ENCODE measurements at regions not wholly inside any gene's neighbourhood (a gene's known extent, or its start where the extent isn't known, plus 50 kb on each side); places are given as distances from the start of the nearest gene placed in this dataset.
"Not testable (repeated sequence)": the region's sequence is repeated elsewhere in the genome, so short reads cannot be mapped to it uniquely, and the experiment has no call there.

GRCh38 chr16:26911436-26911835 lies 155.3 kb upstream of the C16orf82 start:
- no peak for DNase-seq

- no peak for DNase-seq
Measured at GRCh38 chr16:26913851-26914250, 152.9 kb upstream of the C16orf82 start.

DNA sequence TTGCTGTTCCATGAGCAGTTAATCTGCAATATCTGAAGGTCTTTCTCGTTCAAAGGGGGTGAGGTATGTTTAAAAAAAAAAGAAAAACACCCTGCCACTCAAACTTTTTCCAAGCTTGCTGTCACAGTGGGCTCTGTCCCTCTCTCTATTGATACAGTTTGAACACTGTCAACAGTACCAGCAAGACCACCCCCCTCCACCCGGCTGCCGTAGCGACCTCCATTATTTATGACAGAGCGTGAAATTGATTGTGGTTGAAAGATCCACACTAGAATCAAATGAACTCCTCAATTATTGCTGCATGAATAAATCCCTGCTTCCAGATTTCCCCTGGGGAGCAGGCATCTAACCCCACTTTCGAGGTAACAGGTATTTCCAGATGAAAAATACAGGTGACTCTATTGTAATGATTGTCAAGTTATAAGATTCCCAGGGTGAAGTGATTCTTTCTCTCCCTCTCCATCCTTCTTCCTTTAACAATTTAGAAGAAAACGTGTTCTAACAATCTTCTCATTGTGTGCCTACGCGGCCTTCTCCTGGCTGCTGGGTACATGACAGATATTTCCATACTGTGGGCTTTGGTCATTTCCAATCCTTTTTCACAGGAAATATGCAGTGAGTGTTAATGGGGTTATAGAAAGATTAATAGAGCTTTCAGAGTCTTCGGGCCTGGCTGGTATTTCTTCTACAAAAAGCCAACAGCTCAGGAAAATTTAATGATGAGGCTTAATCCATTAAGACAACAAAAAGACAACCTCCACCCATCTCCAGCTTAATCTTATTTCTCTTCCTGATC lies 135.7 kb upstream of the C16orf82 start:
- DNase-seq, result no peak

DNA sequence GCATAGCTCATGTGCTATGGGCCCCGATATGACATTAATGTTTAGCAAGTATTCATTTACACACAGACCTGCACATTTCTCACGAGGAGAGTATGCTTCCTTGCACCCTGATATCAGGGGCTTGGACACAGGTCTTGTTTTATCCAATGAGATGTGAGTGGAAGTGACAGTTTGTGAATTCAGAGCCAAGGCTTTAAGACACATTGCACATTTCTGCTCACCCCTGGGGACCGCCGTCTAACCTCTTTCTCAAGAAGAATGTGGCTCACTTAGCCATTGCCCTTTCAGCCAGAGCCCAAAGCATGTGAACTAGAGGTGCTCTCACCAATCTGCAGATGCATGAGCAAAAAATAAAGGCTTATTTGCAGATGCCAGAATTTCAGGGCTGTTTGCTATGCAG lies 116.1 kb upstream of the C16orf82 start:
- DNase-seq, result no peak

- no peak for DNase-seq
Measured at GRCh38 chr16:26951950-26952349, 114.8 kb upstream of the C16orf82 start.

DNA sequence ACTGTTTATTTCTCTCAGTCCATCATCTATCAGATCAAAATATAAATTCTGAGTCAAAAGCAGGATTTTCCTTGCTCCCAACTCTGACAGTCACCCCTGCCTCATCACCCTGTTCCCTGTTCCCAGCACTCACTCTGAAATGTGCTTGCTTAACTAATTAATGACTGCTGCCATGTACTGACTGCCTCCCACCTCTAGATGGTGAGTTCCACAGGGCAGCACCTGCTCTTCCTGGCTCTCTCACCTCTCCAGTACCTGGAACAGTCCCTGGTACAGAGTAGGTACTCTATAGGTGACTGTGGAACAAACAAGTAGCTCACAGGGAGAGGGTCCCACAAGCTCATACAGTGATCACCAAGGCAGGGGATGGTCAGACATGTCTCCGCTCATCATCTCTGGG lies 114.3 kb upstream of the C16orf82 start:
- DNase-seq, result no peak

DNA sequence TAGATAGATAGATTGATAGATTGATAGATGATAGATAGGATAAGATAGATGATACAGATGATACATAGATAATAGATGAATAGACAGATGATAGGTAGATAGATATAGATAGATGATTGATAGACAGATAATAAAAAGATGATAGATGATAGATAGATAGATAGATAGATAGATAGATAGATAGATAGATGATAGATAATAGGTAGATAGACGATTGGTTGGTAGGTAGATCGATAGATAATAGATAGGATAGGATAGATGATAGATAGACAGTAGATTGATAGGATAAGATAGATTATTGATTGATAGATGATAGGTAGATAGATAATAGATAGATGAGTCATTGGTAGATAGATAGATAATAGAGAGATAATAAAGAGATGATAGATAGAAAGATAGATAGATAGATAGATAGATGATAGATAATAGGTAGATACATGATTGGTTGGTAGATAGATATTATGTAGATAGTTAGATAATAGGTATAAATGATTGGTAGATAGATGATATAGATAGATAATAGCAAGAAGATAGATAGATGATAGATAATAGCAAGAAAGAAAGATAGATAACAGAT lies 109.4 kb upstream of the C16orf82 start:
- DNase-seq, result no peak

- no peak for DNase-seq
Measured at GRCh38 chr16:26959416-26960009, 107.2 kb upstream of the C16orf82 start.

DNA sequence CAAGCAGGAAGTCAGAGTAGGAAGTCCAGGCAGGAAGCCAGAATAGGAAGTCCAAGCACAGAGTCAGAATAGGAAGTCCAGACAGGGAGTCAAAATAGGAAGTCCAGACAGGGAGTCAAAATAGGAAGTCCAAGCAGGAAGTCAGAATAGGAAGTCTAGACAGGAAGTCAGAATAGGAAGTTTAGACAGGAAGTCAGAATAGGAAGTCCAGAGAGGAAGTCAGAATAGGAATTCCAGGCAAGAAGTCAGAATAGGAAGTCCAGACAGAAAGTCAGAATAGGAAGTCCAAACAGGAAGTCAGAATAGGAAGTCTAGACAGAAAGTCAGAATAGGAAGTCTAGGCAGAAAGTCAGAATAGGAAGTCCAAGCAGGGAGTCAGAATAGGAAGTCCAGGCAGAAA lies 105.3 kb upstream of the C16orf82 start:
- DNase-seq, result no peak

DNA sequence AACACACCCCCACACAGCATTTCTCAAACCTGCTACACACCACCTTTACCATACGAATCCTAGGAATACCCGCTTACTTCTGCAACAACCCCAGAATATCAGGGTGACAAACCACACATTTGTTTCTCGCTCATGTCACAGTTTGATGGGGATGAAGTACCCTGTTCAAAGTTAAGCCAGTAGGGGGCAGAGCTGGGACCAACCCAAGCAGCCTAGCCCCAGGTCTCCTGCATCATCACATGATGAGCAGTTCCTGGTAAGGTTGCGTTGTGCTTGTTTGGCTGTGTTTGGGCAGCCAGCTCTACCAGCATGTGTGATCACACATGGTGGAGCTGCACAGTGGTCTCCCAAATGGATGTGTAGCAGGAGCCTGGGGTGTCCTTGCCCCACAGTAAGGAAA lies 103.6 kb upstream of the C16orf82 start:
- DNase-seq, result no peak

DNA sequence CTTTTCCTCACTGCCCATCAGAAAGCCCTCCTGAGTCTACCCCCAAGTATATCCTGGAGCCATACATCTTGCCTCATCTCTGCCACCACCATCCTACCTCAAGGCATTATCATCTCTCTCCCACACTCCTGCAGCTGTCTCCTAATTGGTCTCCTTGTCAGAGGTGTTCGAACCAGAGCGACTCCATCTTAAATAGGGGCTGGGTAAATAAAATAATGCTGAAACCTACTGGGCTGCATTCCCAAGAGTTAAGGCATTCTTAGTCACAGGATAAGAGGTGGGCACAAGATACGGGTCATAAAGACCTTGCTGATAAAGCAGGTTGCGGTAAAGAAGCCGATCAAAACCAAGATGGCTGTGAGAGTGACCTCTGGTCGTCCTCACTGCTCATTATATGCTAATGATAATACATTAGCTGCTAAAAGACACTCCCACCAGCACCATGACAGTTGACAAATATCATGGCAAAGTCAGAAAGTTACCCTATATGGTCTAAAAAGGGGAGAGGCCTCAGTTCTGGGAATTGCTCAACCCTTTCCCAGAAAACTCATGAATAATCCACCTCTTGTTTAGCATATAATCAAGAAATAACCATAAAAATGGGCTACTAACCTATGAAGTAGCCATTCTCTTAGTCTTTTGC lies 97.0 kb upstream of the C16orf82 start:
- DNase-seq, result no peak

DNA sequence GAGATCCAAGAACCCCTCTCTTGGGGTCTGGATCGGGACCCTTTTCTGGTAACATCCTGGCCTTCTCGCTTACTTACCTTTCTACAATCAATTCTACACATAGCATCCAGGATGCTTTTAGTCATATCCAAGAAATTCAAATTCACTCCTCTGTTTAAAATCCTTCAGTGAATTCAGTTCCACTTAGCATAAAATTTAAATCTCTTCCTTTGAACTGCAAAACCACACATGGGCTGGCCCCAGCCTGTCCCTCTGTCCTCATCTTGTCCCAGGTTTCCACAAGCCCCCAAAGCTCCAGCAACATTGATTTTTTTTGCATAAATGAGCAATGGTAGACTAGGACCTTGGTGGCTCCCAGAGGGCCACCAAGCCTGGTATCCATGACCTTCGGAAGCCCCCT lies 96.4 kb upstream of the C16orf82 start:
- no peak for DNase-seq

DNA sequence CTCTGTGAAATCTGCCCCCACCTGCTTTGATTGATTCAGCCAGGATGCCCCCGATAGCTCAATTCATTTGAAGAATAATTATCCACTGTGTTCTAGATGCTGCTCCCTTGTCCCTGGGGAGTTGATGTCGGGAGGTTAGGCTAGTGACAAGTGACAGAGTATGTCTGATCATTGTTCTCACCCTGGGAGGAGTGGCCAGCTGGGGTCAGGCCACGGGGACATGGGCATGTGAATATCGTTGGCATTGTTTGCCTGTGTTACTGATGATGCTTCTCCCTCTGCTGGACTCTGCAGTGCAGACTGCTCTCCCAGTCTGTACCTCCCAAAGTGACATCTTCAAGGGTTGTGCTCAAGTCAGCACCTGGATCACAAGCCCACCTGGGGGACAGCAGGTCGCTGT lies 89.9 kb upstream of the C16orf82 start:
- DNase-seq, result no peak

GRCh38 chr16:26981266-26981938 lies 85.3 kb upstream of the C16orf82 start:
- no peak for DNase-seq

- no peak for DNase-seq
Measured at GRCh38 chr16:26982422-26982821, 84.3 kb upstream of the C16orf82 start.

DNA sequence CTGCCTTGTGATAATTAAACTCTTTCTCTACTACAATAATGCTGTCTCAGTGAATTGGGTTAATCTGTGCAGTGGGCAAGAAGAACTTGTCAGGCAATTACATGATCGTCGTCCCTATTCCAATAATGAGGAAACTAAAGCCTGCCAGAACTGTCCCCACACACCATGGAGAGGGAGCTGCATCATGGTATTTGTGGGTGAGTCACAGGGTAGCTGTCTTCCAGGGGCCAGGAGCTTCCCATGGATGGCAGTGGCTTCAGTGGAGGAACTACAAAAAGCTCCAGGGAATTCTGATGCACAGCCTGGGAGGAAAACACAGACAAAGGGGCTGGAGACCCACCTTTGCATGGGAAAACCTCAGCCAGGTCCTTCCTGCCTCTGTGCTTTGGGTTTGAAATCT lies 83.3 kb upstream of the C16orf82 start:
- no peak for DNase-seq

DNA sequence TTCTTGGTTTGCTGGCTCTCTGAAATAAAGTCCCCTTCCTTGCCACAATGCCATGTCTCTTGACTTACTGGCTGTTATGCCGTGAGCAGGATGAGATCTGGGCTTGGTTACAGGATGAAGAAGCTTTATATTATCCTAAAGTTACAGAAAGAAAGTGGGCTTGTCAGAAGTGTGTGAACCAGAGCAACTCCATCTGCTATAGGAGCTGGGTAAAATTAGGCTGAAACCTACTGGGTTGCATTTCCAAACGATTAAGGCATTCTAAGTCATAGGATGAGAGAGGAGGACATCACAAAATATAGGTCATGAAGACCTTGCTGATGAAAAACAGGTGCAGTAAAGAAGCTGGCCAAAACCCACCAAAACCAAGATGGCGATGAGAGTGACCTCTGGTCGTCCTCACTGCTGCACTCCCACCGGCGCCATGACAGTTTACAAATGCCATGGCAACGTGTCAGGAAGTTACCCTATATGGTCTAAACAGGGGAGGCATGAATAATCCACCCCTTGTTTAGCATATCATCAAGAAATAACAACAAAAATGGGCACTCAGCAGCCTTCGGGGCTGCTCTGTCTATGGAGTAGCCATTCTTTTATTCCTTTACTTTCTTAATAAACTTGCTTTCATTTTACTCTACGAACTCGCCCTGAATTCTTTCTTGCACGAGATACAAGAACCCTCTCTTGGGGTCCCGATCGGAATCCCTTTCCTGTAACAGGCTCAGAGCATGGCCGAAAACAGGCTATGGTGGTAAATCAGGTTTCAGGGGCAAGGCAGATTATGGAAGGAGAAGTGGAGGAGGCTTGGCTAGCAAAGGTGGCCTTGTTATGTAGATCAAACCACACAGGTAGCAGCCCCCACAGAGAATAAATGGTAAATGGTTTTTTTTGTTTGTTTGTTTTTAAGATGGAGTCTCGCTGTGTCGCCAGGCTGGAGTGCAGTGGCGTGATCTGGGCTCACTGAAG lies 81.3 kb upstream of the C16orf82 start:
- DNase-seq, result no peak

- peak; percentile 19 for DNase-seq
Measured at GRCh38 chr16:26987597-26988010, 79.1 kb upstream of the C16orf82 start.

- DNase-seq, result peak; percentile 37
Measured at GRCh38 chr16:26988186-26988585, 78.5 kb upstream of the C16orf82 start.

DNA sequence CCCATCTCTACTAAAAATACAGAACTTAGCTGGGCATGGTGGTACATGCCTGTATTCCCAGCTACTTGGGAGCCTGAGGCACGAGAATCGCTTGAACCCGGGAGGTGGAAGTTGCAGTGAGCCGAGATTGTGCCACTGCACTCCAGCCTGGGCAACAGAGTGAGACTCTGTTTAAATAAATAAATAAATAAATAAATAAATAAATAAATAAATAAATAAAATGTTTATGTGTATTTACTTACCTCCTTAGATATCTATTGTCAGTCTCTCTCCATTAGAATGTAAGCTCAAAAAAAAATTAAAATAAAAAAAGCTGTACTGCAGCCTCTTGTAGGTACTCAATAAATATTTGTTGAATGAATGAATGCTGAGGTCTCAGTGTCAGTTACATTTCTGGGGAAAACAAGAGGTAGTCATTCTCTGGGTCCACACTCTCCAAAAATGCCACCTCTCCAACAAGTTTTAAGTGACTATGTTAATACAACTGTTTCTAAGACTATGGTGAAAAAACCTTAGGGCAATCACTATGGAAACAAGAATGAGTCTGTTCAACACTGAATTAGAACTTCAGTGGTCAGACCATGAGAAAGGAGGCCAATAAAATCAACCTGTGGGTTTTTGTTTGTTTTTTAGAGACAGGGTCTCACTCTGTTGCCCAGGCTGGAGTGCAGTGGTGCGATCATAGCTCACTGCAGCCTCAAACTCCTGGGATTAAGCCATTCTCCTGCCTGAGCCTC lies 76.2 kb upstream of the C16orf82 start:
- DNase-seq, result not testable (repeated sequence)

DNA sequence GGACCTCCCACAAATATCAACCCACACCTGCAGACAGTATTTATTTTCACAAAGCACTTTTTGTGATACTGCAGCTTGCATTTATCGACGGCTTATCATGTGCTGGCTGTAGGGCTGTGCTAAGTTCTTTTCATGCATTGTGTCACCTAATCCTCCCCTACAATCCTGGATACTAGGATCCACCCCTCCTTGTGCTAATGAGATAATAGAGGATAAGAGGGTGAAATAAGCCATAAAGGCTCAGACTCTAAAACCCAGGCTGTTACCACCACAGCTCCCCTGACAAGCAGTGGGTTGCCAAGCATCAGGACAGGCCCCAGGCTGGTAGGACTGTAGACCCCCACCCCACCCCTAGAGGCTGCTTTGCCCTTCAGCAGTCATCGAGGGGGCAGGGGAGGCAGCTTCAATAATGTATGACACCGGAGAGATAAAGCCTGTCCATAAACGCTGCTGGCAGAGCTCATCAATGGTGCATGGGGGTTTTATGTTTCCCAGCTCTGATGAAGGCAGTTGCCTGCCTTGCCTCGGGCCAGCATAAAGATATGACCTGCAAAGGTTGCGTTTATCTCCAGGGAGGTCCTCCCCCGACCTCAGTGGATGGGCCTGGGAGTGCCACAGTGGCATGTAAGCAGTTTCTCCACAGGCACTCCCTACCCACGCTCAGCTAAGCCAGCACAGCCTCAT lies 73.9 kb upstream of the C16orf82 start:
- peak; percentile 44 for DNase-seq
